NB4 (cell line): ENCODE measurements at regions not wholly inside any gene's neighbourhood (a gene's known extent, or its start where the extent isn't known, plus 50 kb on each side); places are given as distances from the start of the nearest gene placed in this dataset.

Experiments
- CTCF ChIP-seq: IDR thresholded peaks from one replicate; pipeline ENCODE4 v1.5.1; 2012; ENCODE audit warnings: low read depth, low read length
- MAX ChIP-seq: IDR thresholded peaks from 2 replicates; pipeline ENCODE4 v1.6.1; 2011; ENCODE audit warnings: low read depth, low read length
- MYC ChIP-seq: IDR thresholded peaks from 2 replicates; pipeline ENCODE4 v1.6.1; 2011; ENCODE audit warnings: low read depth, low read length
- POLR2A ChIP-seq: IDR thresholded peaks from 2 replicates; pipeline ENCODE4 v1.6.1; 2011; ENCODE audit warnings: mild to moderate bottlenecking; ENCODE audit not compliant: insufficient read length; ENCODE audit errors: extremely low read depth

- no peak for TF ChIP-seq CTCF
- TF ChIP-seq MAX: peak; percentile 66
- TF ChIP-seq POLR2A: no peak
- TF ChIP-seq MYC: 0 out of 2 replicates have a peak, but pooled peaks have one; percentile 25
Observed at GRCh38 chr10:8665322-8665721, 610.8 kb downstream of the GATA3 start.
